Right forelimb (tissue), 1 donor: ENCODE measurements at regions not wholly inside any gene's neighbourhood (a gene's known extent, or its start where the extent isn't known, plus 50 kb on each side); places are given as distances from the start of the nearest gene placed in this dataset.

Experiments used
- DNase-seq: peaks from one replicate; pipeline ENCODE4 v3.0.0-alpha.2; 2018

DNA sequence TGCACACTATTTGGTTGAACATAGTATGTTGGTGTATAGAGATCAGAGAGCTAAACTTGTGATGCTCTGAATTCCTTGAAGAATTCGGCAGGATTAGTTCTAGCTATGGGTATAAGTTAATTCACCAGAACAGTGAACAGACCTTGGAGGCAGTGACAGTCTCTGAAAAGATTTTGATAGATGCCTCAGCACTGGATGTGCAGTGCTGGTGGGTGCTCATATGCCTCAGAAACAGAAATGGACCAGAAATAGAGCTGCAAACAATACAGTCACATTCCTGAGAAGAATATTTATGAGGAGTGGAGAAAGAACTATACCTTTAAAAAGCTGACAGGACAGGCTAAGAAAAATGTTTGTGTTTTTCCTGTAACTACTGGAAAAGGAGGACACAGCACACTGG is 747.7 kb downstream of the KCTD16 start:
- DNase-seq = no peak

DNA sequence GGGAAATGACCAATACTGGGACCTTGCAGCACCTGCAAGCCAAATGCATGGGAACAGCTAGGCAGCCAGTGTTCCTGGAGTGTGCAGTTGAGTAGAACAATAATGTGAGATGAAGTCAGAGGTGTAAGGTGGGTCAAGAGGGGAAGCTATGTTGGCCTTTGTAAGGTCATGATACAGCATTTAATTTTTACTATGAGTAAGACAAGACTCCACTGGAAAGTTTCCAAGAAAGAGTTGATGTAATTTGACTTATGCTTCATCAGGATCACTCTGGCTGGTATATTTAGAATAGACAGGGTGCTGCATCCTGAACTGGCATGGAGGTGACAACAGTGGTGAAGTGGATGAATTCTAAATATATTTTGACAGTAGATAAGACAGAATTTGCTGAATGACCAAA is 744.8 kb downstream of the KCTD16 start:
- no peak for DNase-seq

DNA sequence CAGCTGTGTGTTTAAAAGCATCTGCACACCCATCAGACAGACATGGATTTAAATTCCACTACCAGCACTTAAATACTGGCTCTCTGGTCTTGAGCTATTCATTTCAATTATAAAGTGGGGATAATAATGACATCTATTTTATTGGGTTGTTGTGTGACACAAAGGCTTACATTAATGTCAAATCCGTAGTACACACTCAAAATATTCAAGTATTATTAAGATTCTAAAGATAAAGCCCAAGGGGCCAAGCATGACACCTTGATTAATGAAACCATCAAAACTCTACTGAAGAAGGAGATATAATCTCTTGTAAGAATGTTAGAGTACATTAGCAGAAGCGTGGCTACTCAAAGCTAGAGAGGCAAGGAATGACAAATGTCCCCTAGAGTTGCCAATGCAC is 743.0 kb downstream of the KCTD16 start:
- no peak for DNase-seq

DNA sequence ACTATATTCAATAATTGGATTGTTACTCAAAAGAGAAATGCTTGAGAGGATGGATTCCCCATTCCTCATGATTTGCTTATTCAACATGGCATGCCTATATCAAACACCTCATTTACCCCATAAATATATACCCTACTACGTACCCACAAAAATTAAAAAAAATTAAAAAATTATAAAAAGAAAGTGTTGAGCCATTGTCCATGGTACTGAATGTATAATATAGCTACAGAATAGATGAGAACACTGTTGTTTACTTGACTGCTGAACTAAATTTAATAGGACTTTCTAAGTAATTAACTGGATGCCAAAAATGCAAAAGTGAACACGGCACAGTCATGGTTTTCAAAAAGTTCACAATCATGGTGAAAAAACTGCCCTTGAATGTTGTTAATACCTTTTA is 725.8 kb downstream of the KCTD16 start:
- no peak for DNase-seq

GRCh38 chr5:144886668-144887067 is 716.0 kb downstream of the KCTD16 start:
- no peak for DNase-seq

DNA sequence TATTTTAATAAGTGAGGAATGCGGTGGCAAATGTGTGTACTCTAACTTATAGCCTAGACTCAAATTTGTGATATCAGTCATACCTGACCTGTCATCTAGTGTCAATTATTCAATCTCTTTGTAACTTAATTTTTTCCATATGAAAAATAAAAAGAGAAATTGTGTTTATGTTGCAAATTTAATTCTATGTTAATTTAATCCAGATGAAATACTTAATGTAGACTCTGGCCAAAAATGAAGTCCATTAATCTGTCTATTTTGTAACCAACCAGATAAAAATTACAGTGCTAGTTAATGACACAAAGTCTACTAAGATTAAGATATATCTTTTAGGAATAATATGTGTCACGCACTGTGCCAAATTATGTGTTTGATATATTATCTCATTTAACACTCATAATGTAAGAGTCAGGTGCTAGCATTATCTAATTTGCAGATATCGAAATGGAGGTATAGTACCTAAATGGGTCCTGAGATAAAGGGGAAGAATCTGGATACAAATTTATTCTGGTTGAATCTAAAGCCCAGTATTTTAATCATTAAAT is 712.1 kb downstream of the KCTD16 start:
- no peak for DNase-seq

DNA sequence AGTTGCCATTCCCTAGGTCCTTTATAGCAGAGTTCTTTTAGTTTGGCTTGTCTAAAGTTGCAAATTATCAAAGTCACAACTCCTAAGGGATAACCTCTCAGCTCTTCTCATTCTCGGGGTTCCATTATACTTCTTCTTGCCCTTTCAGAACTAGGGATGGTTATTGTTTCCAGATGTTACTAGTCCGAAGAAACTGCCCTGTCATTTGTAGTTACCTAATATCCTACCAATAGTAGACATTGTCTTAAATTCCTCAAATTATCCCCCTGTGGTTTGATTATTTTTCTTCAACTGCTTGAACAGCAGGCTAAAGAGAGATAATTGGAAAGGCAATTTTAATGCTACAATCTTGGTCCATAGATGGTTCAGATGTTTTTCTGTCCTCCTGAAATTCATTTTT is 709.8 kb downstream of the KCTD16 start:
- no peak for DNase-seq

GRCh38 chr5:144876990-144877389 is 706.3 kb downstream of the KCTD16 start:
- no peak for DNase-seq

- no peak for DNase-seq
These were observed 702.4 kb downstream of the KCTD16 start for GRCh38 chr5:144873076-144873475.

DNA sequence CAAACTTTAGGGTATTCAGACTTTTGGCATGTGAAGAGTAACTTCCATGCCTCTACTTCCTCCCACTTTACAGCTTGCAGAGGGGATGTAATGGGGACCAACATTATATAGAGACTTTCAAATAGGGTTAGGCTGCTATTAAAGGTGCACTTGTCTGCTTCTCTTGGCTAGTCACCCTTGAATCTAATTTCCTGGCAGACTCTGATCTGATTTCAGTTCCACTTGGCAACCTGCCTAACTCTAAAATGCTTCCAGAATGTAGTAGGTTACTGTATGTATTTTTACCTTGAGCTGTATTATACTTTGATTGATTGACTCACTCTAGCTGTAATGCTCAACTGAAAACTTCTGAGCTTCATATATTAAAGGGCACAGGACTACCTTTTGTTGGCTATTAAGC is 693.4 kb downstream of the KCTD16 start:
- DNase-seq = no peak

DNA sequence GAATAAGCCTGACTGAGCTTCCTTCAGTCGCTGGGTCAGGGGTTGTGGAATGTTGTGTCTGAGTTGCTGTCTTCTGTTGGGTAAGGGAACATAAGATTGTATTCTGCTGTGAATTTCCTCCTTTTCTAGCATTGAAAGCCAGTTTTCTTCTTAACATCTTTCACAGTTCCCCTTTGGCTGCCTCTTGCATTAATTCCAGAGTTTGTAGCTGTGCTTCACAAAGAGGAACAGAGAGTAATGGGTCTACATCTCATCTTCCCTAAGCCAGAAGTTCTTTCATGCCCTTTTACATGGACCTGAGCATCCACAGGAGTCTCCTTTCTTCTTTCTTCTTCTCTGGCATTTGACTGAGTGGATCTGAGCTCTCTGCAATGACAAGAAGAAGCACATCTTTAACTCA is 686.8 kb downstream of the KCTD16 start:
- no peak for DNase-seq

DNA sequence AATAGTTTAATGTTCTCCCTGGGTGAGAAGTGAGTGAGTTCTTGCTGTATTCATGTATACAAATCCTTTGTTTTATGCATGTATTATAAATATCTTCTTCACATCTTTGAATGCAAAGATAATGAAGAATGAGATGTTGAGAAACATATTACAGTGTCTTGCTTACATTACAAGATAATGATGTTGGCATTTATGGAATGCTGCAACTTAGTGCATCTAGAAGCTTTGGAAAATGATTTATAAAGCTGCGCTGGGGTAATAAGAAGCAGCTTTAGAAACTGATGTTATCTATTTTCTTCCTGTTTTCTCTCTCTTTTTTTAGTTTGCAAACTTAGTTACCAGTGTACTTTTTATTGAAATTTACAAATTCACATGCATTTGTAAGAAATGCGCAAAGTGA is 673.4 kb downstream of the KCTD16 start:
- DNase-seq = no peak

- DNase-seq = no peak
These were observed 661.7 kb downstream of the KCTD16 start for GRCh38 chr5:144832416-144832815.

DNA sequence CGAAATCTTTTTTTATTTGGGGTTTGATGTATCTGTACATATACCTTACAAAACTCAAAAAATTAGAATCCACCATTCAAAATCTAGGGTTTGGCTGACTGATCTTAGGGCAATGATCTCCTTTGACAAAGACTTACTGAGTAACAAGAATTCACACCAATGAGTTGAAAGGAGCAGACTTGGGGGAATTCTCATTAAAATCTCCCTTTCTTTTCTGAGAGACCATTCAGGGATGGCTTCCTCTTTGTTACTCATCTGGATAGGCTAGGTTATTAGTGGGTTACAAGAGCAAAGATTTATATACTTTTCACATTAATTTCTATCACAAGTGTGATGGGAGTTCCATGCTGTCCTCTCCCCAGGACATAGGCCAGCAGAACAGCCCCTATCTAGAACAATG is 661.0 kb downstream of the KCTD16 start:
- DNase-seq = no peak

DNA sequence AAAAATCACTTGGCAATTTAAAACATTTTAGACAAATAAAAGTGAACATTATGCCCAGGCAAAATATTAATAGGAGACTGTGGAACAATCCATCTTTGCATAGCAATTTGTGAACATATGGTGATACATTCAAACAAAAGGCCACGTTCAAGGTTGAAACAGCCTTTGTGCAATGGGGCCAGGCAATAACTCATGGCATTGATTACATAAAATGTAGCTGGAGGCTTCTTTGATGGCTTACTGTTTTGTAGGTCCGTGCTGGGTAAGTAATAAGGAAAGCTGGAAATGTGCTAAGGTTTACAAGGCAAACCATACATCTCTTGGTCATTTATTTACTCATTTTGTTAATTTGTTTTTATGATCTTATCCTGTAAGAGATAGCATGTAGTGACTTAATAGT is 651.8 kb downstream of the KCTD16 start:
- DNase-seq = no peak

DNA sequence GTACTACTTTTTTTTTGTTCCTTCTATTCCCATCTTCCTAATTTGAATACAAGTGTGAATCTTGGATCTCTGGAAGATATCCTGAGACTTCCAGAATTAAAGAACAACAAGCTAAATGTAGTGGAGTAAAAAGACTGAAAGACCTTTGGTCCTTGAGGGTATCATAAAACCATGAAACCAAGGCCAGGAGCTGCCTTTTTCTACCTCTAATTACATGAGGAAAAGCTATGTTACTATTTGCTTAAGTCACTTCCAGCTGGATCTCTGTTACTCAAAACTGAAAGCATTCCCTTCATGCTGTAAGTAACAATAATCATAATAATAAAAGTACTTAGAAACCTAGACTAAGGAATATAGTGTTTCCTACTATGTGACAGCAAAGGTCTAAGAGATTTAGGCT is 649.6 kb downstream of the KCTD16 start:
- no peak for DNase-seq

DNA sequence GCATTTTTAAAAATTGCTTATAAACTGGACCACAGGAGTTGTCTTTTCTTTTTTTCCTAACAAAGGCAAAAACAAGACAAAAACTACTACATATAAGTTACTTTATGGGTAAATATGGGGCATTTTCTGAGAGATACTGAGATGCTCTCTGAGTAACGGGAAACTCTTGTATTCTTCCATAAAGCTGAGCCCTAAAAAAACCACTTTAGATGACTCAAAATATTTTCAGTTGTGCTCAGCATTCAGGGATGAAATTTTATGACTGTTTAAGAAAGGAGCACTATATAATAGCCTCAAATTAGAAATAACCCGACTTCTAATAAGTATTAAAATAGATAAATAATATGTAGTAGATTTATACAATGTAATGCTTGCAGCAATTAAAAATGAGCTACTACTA is 644.5 kb downstream of the KCTD16 start:
- no peak for DNase-seq

GRCh38 chr5:144812763-144813162 is 642.1 kb downstream of the KCTD16 start:
- DNase-seq = no peak

GRCh38 chr5:144800169-144800568 is 629.5 kb downstream of the KCTD16 start:
- no peak for DNase-seq

DNA sequence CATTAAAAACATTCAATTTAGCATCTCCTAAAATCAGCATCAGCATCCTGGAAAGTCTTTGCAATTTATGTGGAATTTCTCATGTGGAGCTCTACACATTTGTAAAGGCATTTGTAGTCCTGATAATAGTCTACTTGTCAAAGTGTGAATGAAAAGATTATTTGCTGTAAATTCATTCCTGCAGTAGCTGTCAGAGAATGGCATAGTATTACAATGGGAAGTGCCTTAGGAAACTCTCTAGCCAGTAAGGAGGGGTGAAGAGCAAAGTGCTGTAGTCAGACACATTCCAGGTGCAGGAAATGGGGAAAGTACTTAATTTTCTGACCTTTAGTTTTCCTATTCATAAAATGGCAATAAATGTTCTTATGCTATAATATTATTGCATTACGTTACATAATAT is 627.9 kb downstream of the KCTD16 start:
- DNase-seq = no peak

DNA sequence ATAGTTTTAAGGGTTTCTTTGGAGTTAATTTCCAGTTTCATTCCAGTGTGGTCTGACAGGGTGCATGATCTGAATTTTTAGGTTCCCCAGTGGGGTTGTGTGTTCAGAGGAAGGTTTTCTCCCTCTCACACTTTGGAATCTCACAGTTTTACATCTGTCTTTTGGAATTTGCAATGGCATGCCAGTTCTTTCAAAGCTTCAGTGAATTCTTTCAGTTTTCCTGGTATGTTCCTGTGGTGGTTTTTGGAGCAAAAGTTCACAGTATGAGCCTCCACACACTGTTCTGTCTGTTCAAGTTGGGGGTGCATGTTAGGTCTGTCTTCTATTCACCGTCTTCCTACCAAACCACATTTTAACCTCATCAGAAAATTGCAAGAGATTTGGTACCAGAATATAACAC is 624.2 kb downstream of the KCTD16 start:
- no peak for DNase-seq

- no peak for DNase-seq
These were observed 617.9 kb downstream of the KCTD16 start for GRCh38 chr5:144788556-144788955.

GRCh38 chr5:144788046-144788445 is 617.4 kb downstream of the KCTD16 start:
- no peak for DNase-seq

DNA sequence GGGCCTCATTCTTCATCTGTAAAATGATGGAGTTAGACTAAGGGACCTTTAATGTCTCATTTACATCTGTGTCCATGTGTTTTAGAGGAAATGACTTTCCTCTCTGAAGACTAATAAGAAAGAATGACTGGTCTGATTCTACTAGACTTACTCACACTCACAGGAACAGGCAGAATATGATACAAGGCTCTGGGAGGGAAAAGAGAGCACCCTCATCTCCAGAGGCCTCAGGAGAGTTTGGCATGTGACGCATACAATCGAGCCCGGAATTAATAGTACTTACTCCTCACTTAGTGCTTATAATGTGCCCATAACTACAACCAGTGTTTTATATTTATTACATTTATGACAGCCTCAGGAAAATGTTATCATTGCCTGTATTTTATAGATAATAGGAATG is 608.7 kb downstream of the KCTD16 start:
- DNase-seq = no peak

DNA sequence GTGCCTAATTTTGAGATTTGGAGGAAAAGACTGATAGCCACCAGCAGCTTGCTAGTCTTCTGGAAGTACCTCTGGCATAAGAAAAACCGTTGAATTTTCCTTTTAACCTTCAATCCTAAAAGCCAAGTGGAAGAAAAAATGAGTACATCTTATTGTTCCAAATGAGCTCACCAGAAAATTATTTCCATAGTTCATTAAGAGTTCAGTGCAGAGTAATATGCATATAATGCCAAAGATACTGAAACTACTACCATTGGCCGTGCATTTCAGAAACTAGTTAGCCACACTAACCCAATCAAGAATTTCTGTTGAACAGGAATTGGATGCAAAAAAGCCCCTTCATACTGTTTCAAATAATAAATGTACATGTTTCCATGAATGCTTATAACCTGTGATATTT is 607.9 kb downstream of the KCTD16 start:
- no peak for DNase-seq

GRCh38 chr5:144774197-144774596 is 603.5 kb downstream of the KCTD16 start:
- no peak for DNase-seq
